Iris pigment epithelial cell (primary cell): ENCODE measurements at regions not wholly inside any gene's neighbourhood (a gene's known extent, or its start where the extent isn't known, plus 50 kb on each side); places are given as distances from the start of the nearest gene placed in this dataset.

ENCODE experiments used
- DNase-seq: peaks from one replicate; pipeline ENCODE4 v3.0.0-alpha.2; 2011; ENCODE audit warnings: low read depth

- DNase-seq: peak; percentile 87
Measured at GRCh38 chr2:118186110-118186857, 98.0 kb downstream of the INSIG2 start.

GRCh38 chr2:118185210-118186109 is 97.2 kb downstream of the INSIG2 start:
- peak; percentile 30 for DNase-seq

GRCh38 chr2:118183381-118183780 is 95.1 kb downstream of the INSIG2 start:
- DNase-seq: no peak

- DNase-seq: no peak
Measured at GRCh38 chr2:118179445-118179844, 91.2 kb downstream of the INSIG2 start.

- DNase-seq: no peak
Measured at GRCh38 chr2:118177884-118178283, 89.6 kb downstream of the INSIG2 start.

GRCh38 chr2:118177318-118177717 is 89.0 kb downstream of the INSIG2 start:
- no peak for DNase-seq

GRCh38 chr2:118176601-118177000 is 88.3 kb downstream of the INSIG2 start:
- no peak for DNase-seq

- no peak for DNase-seq
Measured at GRCh38 chr2:118171546-118171945, 83.3 kb downstream of the INSIG2 start.

- DNase-seq: no peak
Measured at GRCh38 chr2:118169359-118170005, 81.2 kb downstream of the INSIG2 start.

GRCh38 chr2:118168615-118169014 is 80.3 kb downstream of the INSIG2 start:
- DNase-seq: no peak

- DNase-seq: no peak
Measured at GRCh38 chr2:118167026-118167425, 78.8 kb downstream of the INSIG2 start.

- DNase-seq: no peak
Measured at GRCh38 chr2:118166242-118166641, 78.0 kb downstream of the INSIG2 start.

- DNase-seq: no peak
Measured at GRCh38 chr2:118165595-118165994, 77.3 kb downstream of the INSIG2 start.
